RWPE2 (cell line): ENCODE measurements at regions not wholly inside any gene's neighbourhood (a gene's known extent, or its start where the extent isn't known, plus 50 kb on each side); places are given as distances from the start of the nearest gene placed in this dataset.

Experiments used
- ATAC-seq: fragments of 200-7000 bp; cut with Tn5 transposase; 3 replicates; pipeline ENCODE4 v1.9.1; 2021; ENCODE audit warnings: low read depth
- DNase-seq: peaks from one replicate; pipeline ENCODE4 v3.0.0-alpha.2; 2020; ENCODE audit warnings: low spot score
- H3K27ac ChIP-seq: fragments of 450-650 bp; 2 replicates; pipeline ENCODE4 v1.5.1; 2017; ENCODE audit warnings: mild to moderate bottlenecking; ENCODE audit not compliant: poor library complexity, severe bottlenecking
- H3K27me3 ChIP-seq: fragments of 250-450 bp; sonication (Bioruptor Pico); 2 replicates; pipeline ENCODE4 v1.5.1; 2021; ENCODE audit warnings: mild to moderate bottlenecking, moderate library complexity; ENCODE audit not compliant: insufficient read depth, poor library complexity, severe bottlenecking
- H3K36me3 ChIP-seq: fragments of 250-450 bp; sonication (Bioruptor Pico); 2 replicates; pipeline ENCODE4 v1.5.1; 2020; ENCODE audit warnings: low read depth, mild to moderate bottlenecking, moderate library complexity
- H3K4me1 ChIP-seq: fragments of 250-450 bp; sonication (Bioruptor Pico); 2 replicates; pipeline ENCODE4 v1.5.1; 2021; ENCODE audit warnings: mild to moderate bottlenecking, moderate library complexity; ENCODE audit not compliant: insufficient read depth, poor library complexity, severe bottlenecking
- H3K4me3 ChIP-seq: fragments of 250-450 bp; sonication (Bioruptor Pico); 2 replicates; pipeline ENCODE4 v1.5.1; 2021; ENCODE audit warnings: mild to moderate bottlenecking, moderate library complexity; ENCODE audit not compliant: severe bottlenecking
- H3K9me3 ChIP-seq: fragments of 250-450 bp; sonication (Bioruptor Pico); 2 replicates; pipeline ENCODE4 v1.5.1; 2021; ENCODE audit warnings: mild to moderate bottlenecking, moderate library complexity; ENCODE audit not compliant: severe bottlenecking
- TF ChIP-seq, protein P1 (sequence below): fragments of 450-650 bp; IDR thresholded peaks from one replicate; pipeline ENCODE4 v1.5.1; 2017; ENCODE audit warnings: mild to moderate bottlenecking, moderate library complexity; ENCODE audit not compliant: poor library complexity, severe bottlenecking

GRCh38 chr15:69834267-69834666 is 263.4 kb downstream of the TLE3 start:
- H3K27me3 ChIP-seq: peaks cover 33% of the 10 kb centered on the region
- no peak overlapping the region for H3K27ac ChIP-seq
- TF ChIP-seq, protein P1, sequence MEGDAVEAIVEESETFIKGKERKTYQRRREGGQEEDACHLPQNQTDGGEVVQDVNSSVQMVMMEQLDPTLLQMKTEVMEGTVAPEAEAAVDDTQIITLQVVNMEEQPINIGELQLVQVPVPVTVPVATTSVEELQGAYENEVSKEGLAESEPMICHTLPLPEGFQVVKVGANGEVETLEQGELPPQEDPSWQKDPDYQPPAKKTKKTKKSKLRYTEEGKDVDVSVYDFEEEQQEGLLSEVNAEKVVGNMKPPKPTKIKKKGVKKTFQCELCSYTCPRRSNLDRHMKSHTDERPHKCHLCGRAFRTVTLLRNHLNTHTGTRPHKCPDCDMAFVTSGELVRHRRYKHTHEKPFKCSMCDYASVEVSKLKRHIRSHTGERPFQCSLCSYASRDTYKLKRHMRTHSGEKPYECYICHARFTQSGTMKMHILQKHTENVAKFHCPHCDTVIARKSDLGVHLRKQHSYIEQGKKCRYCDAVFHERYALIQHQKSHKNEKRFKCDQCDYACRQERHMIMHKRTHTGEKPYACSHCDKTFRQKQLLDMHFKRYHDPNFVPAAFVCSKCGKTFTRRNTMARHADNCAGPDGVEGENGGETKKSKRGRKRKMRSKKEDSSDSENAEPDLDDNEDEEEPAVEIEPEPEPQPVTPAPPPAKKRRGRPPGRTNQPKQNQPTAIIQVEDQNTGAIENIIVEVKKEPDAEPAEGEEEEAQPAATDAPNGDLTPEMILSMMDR: no peak
- H3K36me3 ChIP-seq: no peaks in the 10 kb centered on the region
- no peaks in the 10 kb centered on the region for H3K4me1 ChIP-seq
- no peak for ATAC-seq
- H3K4me3 ChIP-seq: no peak overlapping the region
- no peak for DNase-seq
- H3K9me3 ChIP-seq: no peaks in the 10 kb centered on the region

- DNase-seq: no peak
- H3K27ac ChIP-seq: no peak overlapping the region
- H3K9me3 ChIP-seq: no peaks in the 10 kb centered on the region
- H3K4me1 ChIP-seq: no peaks in the 10 kb centered on the region
- H3K27me3 ChIP-seq: peaks cover 29% of the 10 kb centered on the region
- TF ChIP-seq, protein P1: no peak
- no peak overlapping the region for H3K4me3 ChIP-seq
- ATAC-seq: no peak
- no peaks in the 10 kb centered on the region for H3K36me3 ChIP-seq
These were observed 263.0 kb downstream of the TLE3 start for GRCh38 chr15:69834761-69835160.

DNA sequence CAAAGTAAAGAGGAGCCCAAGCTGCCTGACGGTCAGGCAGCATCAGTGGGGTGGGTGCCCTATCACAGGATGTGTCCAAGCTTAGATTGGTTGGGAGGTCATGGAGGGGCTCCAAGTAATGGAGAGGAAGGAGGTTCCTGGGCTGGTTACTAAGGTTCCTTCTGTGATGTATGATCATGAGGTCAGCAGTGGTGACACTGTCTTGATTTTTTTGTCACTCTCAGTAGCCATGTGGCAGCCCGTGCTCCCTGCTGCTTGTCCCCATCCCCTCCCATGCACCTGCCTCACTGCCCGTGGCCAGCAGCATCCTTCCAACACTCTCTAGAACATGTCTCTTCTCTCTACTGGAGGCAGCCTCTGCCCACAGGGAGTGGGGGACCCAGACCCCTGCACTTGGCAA is 261.7 kb downstream of the TLE3 start:
- TF ChIP-seq, protein P1: no peak
- no peak for DNase-seq
- no peaks in the 10 kb centered on the region for H3K9me3 ChIP-seq
- no peak overlapping the region for H3K4me3 ChIP-seq
- peaks cover 23% of the 10 kb centered on the region for H3K27me3 ChIP-seq
- no peak for ATAC-seq
- no peaks in the 10 kb centered on the region for H3K4me1 ChIP-seq
- no peaks in the 10 kb centered on the region for H3K36me3 ChIP-seq
- H3K27ac ChIP-seq: no peak overlapping the region

DNA sequence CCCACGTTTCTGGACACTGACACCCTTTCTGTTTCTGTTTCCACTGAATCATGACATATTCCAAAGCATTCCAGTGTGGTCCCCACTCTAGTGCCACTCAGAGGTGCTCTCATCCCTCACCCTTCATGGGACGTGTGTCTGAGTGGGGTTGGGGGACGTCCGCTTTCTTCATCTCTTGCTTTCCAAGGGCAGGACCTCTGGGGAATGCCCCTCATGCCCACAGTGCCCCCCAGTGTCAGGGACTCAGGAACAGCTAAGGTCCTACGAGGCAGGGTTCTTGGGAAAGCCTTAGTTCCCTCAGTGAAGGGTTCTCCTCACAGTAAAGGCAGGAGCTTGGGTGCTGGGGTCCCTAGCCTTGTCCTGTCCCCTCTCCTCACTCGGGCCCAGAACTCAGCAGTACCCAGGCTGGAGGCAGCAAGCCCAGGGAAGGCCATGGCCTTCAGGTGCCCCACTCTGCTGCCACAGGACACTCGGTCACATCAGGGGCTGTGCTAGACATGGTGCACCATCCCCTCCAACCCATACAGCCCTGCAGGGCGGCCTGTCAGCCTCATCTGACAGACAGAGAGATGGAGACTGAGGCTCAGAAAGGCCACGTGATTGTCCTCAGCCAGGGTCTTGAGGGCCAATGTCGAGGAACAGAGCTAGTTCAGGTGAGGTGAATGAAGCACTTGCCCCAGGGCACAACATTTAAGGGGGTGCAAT is 261.0 kb downstream of the TLE3 start:
- Histone ChIP-seq H3K9me3 (no peaks in the 10 kb centered on the region), H3K4me3 (no peak overlapping the region), H3K36me3 (no peaks in the 10 kb centered on the region), H3K4me1 (no peaks in the 10 kb centered on the region), H3K27ac (no peak overlapping the region), H3K27me3 (peaks cover 17% of the 10 kb centered on the region)
- TF ChIP-seq, protein P1: no peak
- DNase-seq: no peak
- no peak; the same call in 2 of the 3 replicates for ATAC-seq

DNA sequence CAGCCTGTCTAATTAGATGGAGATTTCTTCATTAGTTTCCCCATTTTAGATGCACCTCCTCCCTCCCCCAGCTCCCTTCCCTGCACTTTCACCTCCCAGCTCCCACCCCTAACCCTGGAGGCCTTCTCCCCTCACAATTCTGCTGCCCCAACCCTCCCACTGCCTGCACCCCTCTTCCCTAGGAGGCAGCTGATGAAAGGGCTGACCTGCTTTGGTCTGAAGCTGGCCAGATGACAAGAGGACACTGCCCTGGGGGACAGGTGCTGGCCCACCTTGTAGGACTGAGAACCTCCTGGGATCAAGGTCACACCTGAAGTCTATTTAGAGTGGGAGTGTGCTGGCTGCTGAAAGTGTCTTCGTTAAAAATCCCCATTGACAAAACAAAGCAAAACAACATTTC is 259.4 kb downstream of the TLE3 start:
- no peaks in the 10 kb centered on the region for H3K9me3 ChIP-seq
- no peak for ATAC-seq
- no peak for DNase-seq
- no peaks in the 10 kb centered on the region for H3K36me3 ChIP-seq
- H3K4me1 ChIP-seq: no peaks in the 10 kb centered on the region
- no peak overlapping the region for H3K4me3 ChIP-seq
- H3K27me3 ChIP-seq: peaks cover 15% of the 10 kb centered on the region
- TF ChIP-seq, protein P1: no peak
- no peak overlapping the region for H3K27ac ChIP-seq
